HCT116 (cell line): ENCODE measurements at regions not wholly inside any gene's neighbourhood (a gene's known extent, or its start where the extent isn't known, plus 50 kb on each side); places are given as distances from the start of the nearest gene placed in this dataset.

Experiments used
- ATAC-seq: fragments of 200-7000 bp; cut with Tn5 transposase; 2 replicates; pipeline ENCODE4 v1.9.1; 2020; ENCODE audit warnings: mild to moderate bottlenecking, moderate library complexity
- BruUV-seq: library from RNA; stranded (reverse); fragments of 400-500 nt; replicated peaks from 2 replicates; lab custom pipeline; 2021; lab: Mats Ljungman, UMichigan
- CTCF ChIA-PET: fragments of 300-600 bp; sonication (Branson Sonifier 250); formaldehyde crosslinking; loops from one replicate; lab custom pipeline; 2021; ENCODE audit warnings: antibody characterized with exemption; lab: Charles Lee
- POLR2A ChIA-PET: fragments of 300-600, 350-600 bp; sonication (Branson Sonifier 250); formaldehyde crosslinking; loops from one replicate; lab custom pipeline; 2021; ENCODE audit warnings: antibody characterized with exemption; lab: Charles Lee
- RAD21 ChIA-PET, 2 experiments: fragments of 300-600 bp; sonication (Branson Sonifier 250); formaldehyde crosslinking; loops; one replicate each; lab custom pipeline; 2023; ENCODE audit warnings: low total read pairs in 2 of 2; ENCODE audit not compliant: uncharacterized antibody in 2 of 2, unreplicated experiment in 2 of 2, low non-redundant PET in 1 of 2; lab: Charles Lee
- DNase-seq: peaks from one replicate; pipeline ENCODE4 v3.0.0-alpha.2; 2010; ENCODE audit warnings: low read depth, low spot score
- H2AFZ ChIP-seq: fragments of 200-600 bp; shearing (Covaris generic), sonication (generic); 2 replicates; pipeline ENCODE4 v1.6.1; 2017; ENCODE audit warnings: low read depth, mixed run types, mixed read lengths, antibody characterized with exemption, low read length; ENCODE audit not compliant: poor library complexity, severe bottlenecking
- H3K27ac ChIP-seq: 2 replicates; pipeline ENCODE4 v1.5.1; 2012; ENCODE audit warnings: low read depth, low read length
- H3K27me3 ChIP-seq: fragments of 200-600 bp; sonication (generic); 2 replicates; pipeline ENCODE4 v1.6.1; 2016; ENCODE audit warnings: mixed run types, low read length, mixed read lengths; ENCODE audit not compliant: insufficient read depth
- H3K36me3 ChIP-seq, 2 experiments: fragments of 200-500 bp in 1 of 2; fragments of 200-600 bp in 1 of 2; sonication (Bioruptor generic) in 1 of 2; sonication (generic) in 1 of 2; 2 replicates each; pipeline versions ENCODE4 v1.5.1 to v1.6.1; 2014 to 2016; ENCODE audit warnings: low read length in 2 of 2, inconsistent platforms in 1 of 2, mixed read lengths in 1 of 2, mixed run types in 1 of 2; ENCODE audit not compliant: insufficient read depth in 2 of 2, control insufficient read depth in 1 of 2
- H3K4me1 ChIP-seq, 2 experiments: fragments of 200-600 bp in 1 of 2; sonication (generic) in 1 of 2; 2 replicates each; pipeline versions ENCODE4 v1.5.1 to v1.6.1; 2012 to 2017; ENCODE audit warnings: low read length in 2 of 2, inconsistent platforms in 1 of 2, mild to moderate bottlenecking in 1 of 2, mixed read lengths in 1 of 2, mixed run types in 1 of 2, moderate library complexity in 1 of 2; ENCODE audit not compliant: insufficient read depth in 2 of 2, control insufficient read depth in 1 of 2
- H3K4me2 ChIP-seq: fragments of 200-600 bp; sonication (generic); 2 replicates; pipeline ENCODE4 v1.6.1; 2017; ENCODE audit warnings: mixed run types, low read length, mixed read lengths
- H3K4me3 ChIP-seq, 2 experiments: fragments of 200-600 bp in 1 of 2; sonication (generic) in 1 of 2; replicated peaks in 1 of 2; 2 replicates each; pipeline ENCODE4 v1.5.1; 2011 to 2016; ENCODE audit warnings: low read length in 2 of 2, control low read depth in 1 of 2, low read depth in 1 of 2, mild to moderate bottlenecking in 1 of 2, mixed read lengths in 1 of 2, mixed run types in 1 of 2
- H3K79me2 ChIP-seq: fragments of 200-600 bp; sonication (generic); 2 replicates; pipeline ENCODE4 v1.6.1; 2017; ENCODE audit warnings: mild to moderate bottlenecking, mixed run types, low read length, moderate library complexity, mixed read lengths; ENCODE audit not compliant: insufficient read depth
- H3K9ac ChIP-seq: fragments of 200-600 bp; sonication (generic); 2 replicates; pipeline ENCODE4 v1.6.1; 2016; ENCODE audit warnings: low read length, mixed read lengths
- H3K9me2 ChIP-seq: fragments of 200-600 bp; sonication (generic), shearing (Covaris generic); 2 replicates; pipeline ENCODE4 v1.6.1; 2017; ENCODE audit warnings: mixed run types, mild to moderate bottlenecking, moderate library complexity; ENCODE audit not compliant: insufficient read depth
- H3K9me3 ChIP-seq, 2 experiments: fragments of 200-500 bp in 1 of 2; fragments of 200-600 bp in 1 of 2; sonication (Bioruptor generic) in 1 of 2; sonication (generic) in 1 of 2; 2 replicates each; pipeline ENCODE4 v1.6.1; 2014 to 2017; ENCODE audit warnings: low read length in 2 of 2, mixed read lengths in 2 of 2, inconsistent platforms in 1 of 2, low read depth in 1 of 2, mild to moderate bottlenecking in 1 of 2, mixed run types in 1 of 2, moderate library complexity in 1 of 2; ENCODE audit not compliant: control insufficient read depth in 1 of 2, insufficient read depth in 1 of 2
- H4K20me1 ChIP-seq: fragments of 200-600 bp; sonication (generic), shearing (Covaris generic); 2 replicates; pipeline ENCODE4 v1.6.1; 2017; ENCODE audit warnings: mixed run types, mild to moderate bottlenecking, moderate library complexity; ENCODE audit not compliant: insufficient read depth
- TCF7L2 ChIP-seq: IDR thresholded peaks from 2 replicates; pipeline ENCODE4 v1.7.0; 2011; ENCODE audit warnings: borderline replicate concordance, inconsistent platforms; ENCODE audit not compliant: insufficient read depth, insufficient read length; ENCODE audit errors: extremely low read depth
- ZNF274 ChIP-seq: fragments of 200-500 bp; sonication (Bioruptor generic); IDR thresholded peaks from 2 replicates; pipeline ENCODE4 v1.6.1; 2014; ENCODE audit warnings: mild to moderate bottlenecking, low read depth, low read length, inconsistent platforms
- intact Hi-C: fragments of 100-400 bp; cut with micrococcal nuclease; formaldehyde crosslinking; loops from 2 replicates; pipeline ENCODE4 v1.10.0; 2022
- TF ChIP-seq, protein P1 (sequence below), 3 experiments: fragments of 200-600 bp in 1 of 3; sonication (generic) in 1 of 3; IDR thresholded peaks in 2 of 3; conservative IDR thresholded peaks in 1 of 3; 2 replicates each; pipeline ENCODE4 v1.5.1; 2012 to 2017; ENCODE audit warnings: low read depth in 2 of 3, low read length in 2 of 3, antibody characterized with exemption in 1 of 3, borderline replicate concordance in 1 of 3, control low read depth in 1 of 3, mild to moderate bottlenecking in 1 of 3, mixed read lengths in 1 of 3, mixed run types in 1 of 3, moderate library complexity in 1 of 3; ENCODE audit not compliant: insufficient read depth in 1 of 3

- no peak for ATAC-seq
- intact Hi-C loops, result no loop called here
Observed at GRCh38 chr21:28089599-28090441, 902.9 kb downstream of the LTN1 start.

DNA sequence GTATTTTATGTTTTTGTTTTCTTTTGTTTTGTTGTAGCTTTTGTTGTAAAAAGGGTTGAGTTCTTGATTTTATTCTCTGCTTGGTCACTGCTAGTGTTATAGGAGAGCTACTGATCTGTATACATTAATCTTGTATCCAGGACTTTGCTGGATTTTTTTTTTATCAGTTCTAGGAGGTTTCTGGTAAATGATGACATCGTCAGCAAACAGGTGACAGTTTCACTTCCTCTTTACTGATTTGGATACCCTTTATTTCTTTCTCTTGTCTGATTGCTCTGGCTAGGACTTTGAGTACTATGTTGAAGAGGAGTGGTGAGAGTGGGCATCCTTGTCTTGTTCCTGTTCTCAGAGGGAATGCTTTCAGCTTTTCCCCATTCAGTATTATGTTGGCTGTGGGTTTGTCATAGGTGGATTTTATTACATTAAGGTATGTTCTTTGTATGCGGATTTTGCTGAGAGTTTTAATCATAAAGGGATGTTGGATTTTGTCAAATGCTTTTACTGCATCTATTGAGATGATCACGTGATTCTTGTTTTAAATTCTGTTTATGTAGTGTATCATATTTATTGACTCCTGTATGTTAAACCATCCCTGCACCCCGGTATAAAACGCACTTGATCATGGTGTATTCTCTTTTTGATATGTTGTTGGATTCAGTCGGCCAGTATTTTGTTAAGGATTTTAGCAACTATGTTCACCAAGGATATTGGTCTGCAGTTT lies 905.7 kb downstream of the LTN1 start:
- ChIA-PET POLR2A (no interaction called here), RAD21 (no interaction called here), CTCF (no interaction called here)
- Histone ChIP-seq H3K9me2 (no peaks in the 10 kb centered on the region), H3K36me3 (no peaks in the 10 kb centered on the region), H4K20me1 (no peaks in the 10 kb centered on the region), H3K27ac (no peak overlapping the region)
- DNase-seq (no peak), ATAC-seq (no peak)
- no TSS peak for BruUV-seq
- TF ChIP-seq TCF7L2 (no peak), ZNF274 (no peak)
- TF ChIP-seq, all 23 proteins: peak for 0
- intact Hi-C loops, result no loop called here
- H3K4me3 ChIP-seq, result no peak overlapping the region
- H3K9ac ChIP-seq, result no peak overlapping the region
- H3K79me2 ChIP-seq, result no peaks in the 10 kb centered on the region
- H3K27me3 ChIP-seq, result no peaks in the 10 kb centered on the region
- H3K4me1 ChIP-seq, result no peaks in the 10 kb centered on the region
- no peaks in the 10 kb centered on the region; a peak in 2 of 4 replicates for H3K9me3 ChIP-seq
- H2AFZ ChIP-seq, result no peak overlapping the region
- H3K4me2 ChIP-seq, result no peak overlapping the region

More at GRCh38 chr21:28089599-28090441, 902.9 kb downstream of the LTN1 start:
- Histone ChIP-seq H3K27me3 (no peaks in the 10 kb centered on the region), H3K9me2 (no peaks in the 10 kb centered on the region), H3K4me3 (no peak overlapping the region)
- CTCF ChIA-PET, result no interaction called here
- POLR2A ChIA-PET, result no interaction called here
- TF ChIP-seq, protein P1, sequence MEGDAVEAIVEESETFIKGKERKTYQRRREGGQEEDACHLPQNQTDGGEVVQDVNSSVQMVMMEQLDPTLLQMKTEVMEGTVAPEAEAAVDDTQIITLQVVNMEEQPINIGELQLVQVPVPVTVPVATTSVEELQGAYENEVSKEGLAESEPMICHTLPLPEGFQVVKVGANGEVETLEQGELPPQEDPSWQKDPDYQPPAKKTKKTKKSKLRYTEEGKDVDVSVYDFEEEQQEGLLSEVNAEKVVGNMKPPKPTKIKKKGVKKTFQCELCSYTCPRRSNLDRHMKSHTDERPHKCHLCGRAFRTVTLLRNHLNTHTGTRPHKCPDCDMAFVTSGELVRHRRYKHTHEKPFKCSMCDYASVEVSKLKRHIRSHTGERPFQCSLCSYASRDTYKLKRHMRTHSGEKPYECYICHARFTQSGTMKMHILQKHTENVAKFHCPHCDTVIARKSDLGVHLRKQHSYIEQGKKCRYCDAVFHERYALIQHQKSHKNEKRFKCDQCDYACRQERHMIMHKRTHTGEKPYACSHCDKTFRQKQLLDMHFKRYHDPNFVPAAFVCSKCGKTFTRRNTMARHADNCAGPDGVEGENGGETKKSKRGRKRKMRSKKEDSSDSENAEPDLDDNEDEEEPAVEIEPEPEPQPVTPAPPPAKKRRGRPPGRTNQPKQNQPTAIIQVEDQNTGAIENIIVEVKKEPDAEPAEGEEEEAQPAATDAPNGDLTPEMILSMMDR (IDR thresholded peaks at IDR 0.05 in 2 of 3, conservative IDR thresholded peaks at IDR 0.05 in 1 of 3; ENCODE audit: borderline replicate concordance in 1 of 3, insufficient read depth in 1 of 3, low read depth in 2 of 3, low read length in 2 of 3), result no peak
- TF ChIP-seq, all 23 proteins: peak for 0
- H2AFZ ChIP-seq, result no peak overlapping the region
- H3K27ac ChIP-seq, result no peak overlapping the region
- RAD21 ChIA-PET, result no interaction called here
- H3K79me2 ChIP-seq, result no peaks in the 10 kb centered on the region
- BruUV-seq, result no TSS peak
- no peaks in the 10 kb centered on the region for H3K4me1 ChIP-seq
- no peak for DNase-seq
- no peaks in the 10 kb centered on the region for H3K36me3 ChIP-seq
- H3K9me3 ChIP-seq, result no peaks in the 10 kb centered on the region; a peak in 2 of 4 replicates
- H4K20me1 ChIP-seq, result no peaks in the 10 kb centered on the region
- no peak overlapping the region for H3K9ac ChIP-seq
- no peak overlapping the region for H3K4me2 ChIP-seq
